GM20000 (cell line): ENCODE measurements at regions not wholly inside any gene's neighbourhood (a gene's known extent, or its start where the extent isn't known, plus 50 kb on each side); places are given as distances from the start of the nearest gene placed in this dataset.

ENCODE experiments used
- DNase-seq: peaks from one replicate; pipeline ENCODE4 v3.0.0; 2012; ENCODE audit warnings: low spot score
- CTCF ChIP-seq: IDR thresholded peaks from 2 replicates; pipeline ENCODE4 v1.5.1; 2012; ENCODE audit warnings: mild to moderate bottlenecking, control low read depth; ENCODE audit errors: extremely low read depth, missing control alignments

GRCh38 chr4:57993944-57994343 lies 883.8 kb upstream of the IGFBP7 start:
- TF ChIP-seq CTCF: no peak

GRCh38 chr4:57989430-57989829 lies 879.2 kb upstream of the IGFBP7 start:
- DNase-seq: no peak
- no peak for TF ChIP-seq CTCF

More at GRCh38 chr4:57993944-57994343, 883.8 kb upstream of the IGFBP7 start:
- DNase-seq: no peak

- DNase-seq: no peak
- no peak for TF ChIP-seq CTCF
These were observed 875.0 kb upstream of the IGFBP7 start for GRCh38 chr4:57985161-57985560.

- DNase-seq: no peak
- no peak for TF ChIP-seq CTCF
These were observed 870.9 kb upstream of the IGFBP7 start for GRCh38 chr4:57981123-57981522.

- no peak for TF ChIP-seq CTCF
- DNase-seq: no peak
These were observed 864.6 kb upstream of the IGFBP7 start for GRCh38 chr4:57974821-57975220.

- no peak for DNase-seq
- TF ChIP-seq CTCF: no peak
These were observed 863.6 kb upstream of the IGFBP7 start for GRCh38 chr4:57973819-57974218.

- no peak for DNase-seq
- no peak for TF ChIP-seq CTCF
These were observed 861.1 kb upstream of the IGFBP7 start for GRCh38 chr4:57971261-57971660.
